IPS-18c (cell line): ENCODE measurements at regions not wholly inside any gene's neighbourhood (a gene's known extent, or its start where the extent isn't known, plus 50 kb on each side); places are given as distances from the start of the nearest gene placed in this dataset.
"Not testable (repeated sequence)": the region's sequence is repeated elsewhere in the genome, so short reads cannot be mapped to it uniquely, and the experiment has no call there.

ENCODE experiments used
- H3K4me3 ChIP-seq: 2 replicates; pipeline ENCODE4 v1.7.0; 2013; ENCODE audit warnings: low read depth, mild to moderate bottlenecking, low read length, moderate library complexity; ENCODE audit not compliant: insufficient read depth
- H3K9me3 ChIP-seq: one replicate; pipeline ENCODE4 v1.6.1; 2013; ENCODE audit warnings: mild to moderate bottlenecking, low read length, moderate library complexity; ENCODE audit not compliant: control insufficient read depth, insufficient read depth

GRCh38 chr15:77915261-77915960 lies 162.1 kb downstream of the TBC1D2B start:
- H3K9me3 ChIP-seq: no peaks in the 10 kb centered on the region
- no peak overlapping the region for H3K4me3 ChIP-seq

DNA sequence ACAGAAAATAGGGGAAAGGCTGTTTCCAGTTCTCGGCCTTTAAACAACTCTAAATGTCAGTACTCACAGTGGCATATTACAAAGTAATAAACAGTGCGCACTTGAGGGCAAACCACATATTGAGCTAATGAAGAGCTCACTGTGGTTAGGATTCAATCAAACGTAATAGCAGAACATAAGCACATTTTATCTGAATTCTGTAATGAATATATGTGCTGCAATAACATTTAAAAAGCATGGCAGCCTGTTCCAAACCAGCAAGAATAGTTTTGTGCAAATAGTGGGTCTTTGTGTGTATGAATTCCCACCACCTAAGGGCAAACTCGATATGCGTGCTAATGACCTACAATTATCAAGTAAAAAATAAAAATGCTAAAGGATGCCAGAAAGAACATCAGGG lies 163.0 kb downstream of the TBC1D2B start:
- H3K4me3 ChIP-seq, H3K9me3 ChIP-seq: not testable (repeated sequence)

- H3K9me3 ChIP-seq: not testable (repeated sequence)
- peak overlapping the region; percentile 49 for H3K4me3 ChIP-seq
Observed at GRCh38 chr15:77910030-77910911, 167.2 kb downstream of the TBC1D2B start.

- Histone ChIP-seq H3K9me3 (no peaks in the 10 kb centered on the region), H3K4me3 (no peak overlapping the region)
Observed at GRCh38 chr15:77909182-77909940, 168.2 kb downstream of the TBC1D2B start.

- H3K9me3 ChIP-seq, H3K4me3 ChIP-seq: not testable (repeated sequence)
Observed at GRCh38 chr15:77908752-77909111, 168.8 kb downstream of the TBC1D2B start.

DNA sequence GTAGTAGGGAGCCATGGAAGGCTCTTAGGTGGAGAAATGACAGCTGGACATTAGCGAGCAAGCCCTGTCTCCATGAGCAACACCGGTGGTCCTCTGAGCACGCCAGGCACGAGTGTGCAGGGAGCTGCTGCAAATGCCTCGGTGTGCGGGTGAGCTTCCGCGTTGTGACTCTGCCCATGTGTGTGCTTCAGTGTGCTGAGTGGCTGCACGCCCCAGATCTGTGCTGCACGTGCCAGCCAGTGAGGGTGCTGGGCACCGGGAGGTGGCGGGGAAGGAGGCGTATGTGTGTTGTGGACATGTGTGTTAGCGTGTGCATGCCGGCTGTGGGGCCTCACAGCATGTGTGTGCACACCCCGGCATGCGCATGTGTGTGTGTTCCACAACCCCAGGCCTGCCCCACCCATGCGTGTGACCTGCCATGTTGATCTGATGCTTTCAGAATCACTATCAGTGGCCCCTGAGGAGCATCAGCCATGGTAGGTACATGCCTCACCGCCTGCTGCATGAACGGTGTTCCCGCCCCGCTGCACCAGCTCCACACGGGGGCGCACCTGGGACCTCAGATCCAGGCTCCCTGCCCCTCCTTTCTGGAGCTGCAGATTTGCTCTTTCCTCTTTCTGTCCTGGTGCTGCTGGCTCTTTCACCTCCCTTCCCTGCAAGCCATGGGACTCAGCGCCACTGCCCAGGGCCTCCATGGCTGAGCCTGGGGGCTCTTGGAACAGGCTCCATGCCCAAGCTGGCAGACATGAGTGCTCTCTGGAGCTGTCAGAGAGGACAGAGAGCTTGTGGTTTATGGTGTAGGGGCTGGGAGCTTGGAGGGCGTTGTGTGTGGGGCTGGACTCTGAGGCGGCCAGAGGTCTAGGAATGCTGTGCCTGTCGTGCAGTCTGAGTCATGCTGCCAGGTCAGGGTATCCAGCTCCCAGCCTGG lies 169.4 kb downstream of the TBC1D2B start:
- no peak overlapping the region for H3K4me3 ChIP-seq
- no peaks in the 10 kb centered on the region for H3K9me3 ChIP-seq

GRCh38 chr15:77906062-77906990 lies 171.2 kb downstream of the TBC1D2B start:
- not testable (repeated sequence) for H3K9me3 ChIP-seq, H3K4me3 ChIP-seq

DNA sequence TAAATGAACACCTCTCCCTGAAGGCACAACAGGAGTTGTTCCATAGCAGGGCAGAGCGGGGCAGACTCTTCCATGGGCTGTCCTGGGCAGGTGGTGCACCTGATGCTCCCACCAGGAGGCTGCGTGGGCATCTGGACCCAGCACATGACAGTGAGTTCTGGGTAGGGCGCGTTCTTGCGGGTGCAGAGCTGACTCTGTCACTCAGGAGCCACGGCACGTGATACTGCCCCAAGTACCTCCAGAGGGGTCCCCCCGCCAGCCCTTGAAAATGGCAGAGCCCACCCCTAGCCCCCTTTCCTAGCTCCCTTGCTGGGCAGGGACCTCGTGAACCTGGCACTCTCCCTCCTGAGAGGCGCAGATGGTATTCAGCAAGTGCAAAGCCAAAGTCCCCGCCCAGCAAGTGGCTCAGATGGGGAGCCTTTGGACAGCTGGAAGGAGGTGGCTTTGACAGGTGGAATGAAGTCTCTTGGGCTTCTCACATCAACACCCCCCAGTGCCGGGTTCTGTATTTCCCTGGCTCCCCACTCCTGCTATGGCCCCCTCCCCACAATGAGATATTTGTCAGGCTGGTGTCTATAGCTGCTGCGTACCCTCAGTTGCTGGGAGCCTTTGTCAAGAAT lies 172.1 kb downstream of the TBC1D2B start:
- H3K9me3 ChIP-seq: no peaks in the 10 kb centered on the region
- H3K4me3 ChIP-seq: no peak overlapping the region

DNA sequence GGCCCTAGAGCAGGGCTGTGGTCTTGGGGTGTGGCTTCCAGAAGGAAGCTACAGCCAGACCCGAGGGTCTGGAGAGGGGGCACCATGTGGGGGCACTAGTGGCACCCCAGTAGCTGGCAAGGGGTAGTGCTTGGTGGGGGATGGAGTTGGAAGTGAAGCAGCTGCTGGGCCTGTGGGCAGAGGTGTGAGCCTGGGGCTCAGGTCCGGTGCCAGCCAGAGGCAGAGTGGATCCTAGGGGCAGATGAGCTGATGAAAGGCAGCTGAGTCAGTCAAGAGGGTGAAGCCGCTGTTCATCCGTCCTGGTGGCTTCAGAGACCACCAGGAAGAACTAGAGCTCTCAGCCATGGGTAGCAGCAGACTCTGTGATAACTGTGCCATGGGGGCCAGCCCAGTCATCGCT lies 172.6 kb downstream of the TBC1D2B start:
- no peaks in the 10 kb centered on the region for H3K9me3 ChIP-seq
- no peak overlapping the region for H3K4me3 ChIP-seq

- Histone ChIP-seq H3K4me3 (no peak overlapping the region), H3K9me3 (no peaks in the 10 kb centered on the region)
Observed at GRCh38 chr15:77904436-77904821, 173.1 kb downstream of the TBC1D2B start.

GRCh38 chr15:77903761-77904435 lies 173.6 kb downstream of the TBC1D2B start:
- not testable (repeated sequence) for H3K4me3 ChIP-seq, H3K9me3 ChIP-seq

DNA sequence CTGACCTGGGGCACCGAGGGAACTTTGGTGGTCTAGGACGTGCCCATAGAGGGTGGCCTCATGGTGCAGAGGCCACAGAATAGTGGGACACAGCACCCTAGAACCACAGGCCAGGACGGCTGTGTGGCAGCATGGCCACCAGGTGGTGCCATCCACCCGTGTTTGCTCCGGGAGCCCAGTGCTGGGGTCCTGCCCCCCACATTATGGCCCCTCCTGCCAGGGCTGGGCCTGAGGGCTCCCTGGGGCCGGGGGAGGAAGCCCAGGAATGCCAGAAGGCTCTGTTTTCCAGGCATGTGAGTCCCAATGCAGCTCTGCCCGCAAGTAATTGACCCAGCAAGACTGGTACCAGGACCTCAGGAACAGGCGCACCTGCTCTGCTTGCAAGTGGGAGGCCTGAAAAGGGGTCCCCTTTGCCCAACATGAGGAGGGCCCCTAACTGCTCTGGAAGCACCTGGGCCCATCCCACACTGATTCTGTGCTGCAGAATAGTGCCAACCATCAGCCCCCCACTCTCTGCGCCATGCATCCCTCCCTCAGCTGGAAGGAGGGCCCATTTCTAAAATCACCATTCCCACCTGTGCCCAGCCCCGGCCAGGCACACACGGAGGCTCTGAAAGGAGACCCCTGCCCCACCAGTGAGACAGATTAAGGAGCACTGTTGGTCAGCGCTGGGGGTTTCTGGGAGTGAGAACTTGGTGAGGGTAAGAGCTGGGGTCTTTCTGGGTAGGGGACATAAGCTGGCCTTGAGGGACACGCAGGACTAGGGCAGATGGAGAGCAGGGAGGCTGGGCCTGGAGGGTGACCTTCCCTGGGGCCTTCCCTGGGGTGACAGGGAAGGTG lies 174.4 kb downstream of the TBC1D2B start:
- not testable (repeated sequence) for H3K4me3 ChIP-seq, H3K9me3 ChIP-seq

DNA sequence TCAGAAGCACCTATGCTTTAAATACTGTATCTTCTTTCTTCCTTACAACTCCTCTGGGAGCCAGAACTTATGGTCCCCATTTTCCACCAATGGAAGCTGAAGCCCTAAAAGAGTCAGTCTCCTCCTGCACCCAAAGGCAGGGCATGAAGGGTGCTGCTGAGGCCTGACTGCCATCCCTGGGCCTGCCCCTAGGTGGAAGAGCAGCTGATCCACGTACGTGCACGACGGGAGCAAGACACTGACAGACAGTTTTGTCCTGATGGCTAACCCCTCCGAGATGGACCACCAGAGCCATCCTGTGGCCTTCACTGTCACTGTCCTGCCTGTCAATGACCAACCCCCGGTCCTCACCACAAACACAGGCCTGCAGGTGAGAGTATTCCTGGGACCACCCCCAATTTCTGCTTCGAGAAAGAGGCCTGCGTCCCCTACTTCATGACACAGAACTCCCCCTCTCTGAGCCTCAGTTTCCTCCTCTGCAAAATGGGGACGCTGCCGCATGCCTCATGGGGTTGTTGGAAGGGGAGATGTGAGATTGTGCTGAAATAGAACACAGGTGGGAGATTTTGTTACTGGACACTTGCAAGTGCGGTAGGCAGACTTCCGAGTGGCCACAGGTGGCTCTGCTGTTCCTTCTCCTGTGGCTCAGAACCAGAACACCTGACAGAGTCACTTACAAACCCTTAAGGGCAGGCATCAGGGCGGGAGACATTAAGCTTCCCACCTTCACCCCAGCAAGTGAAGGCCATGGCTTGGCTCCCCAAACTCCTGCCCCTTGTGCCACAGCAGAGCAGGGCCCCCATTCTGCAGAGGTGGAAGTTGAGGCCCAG lies 175.4 kb downstream of the TBC1D2B start:
- Histone ChIP-seq H3K4me3 (no peak overlapping the region), H3K9me3 (no peaks in the 10 kb centered on the region)
